ENCODE measurements at regions not wholly inside any gene's neighbourhood (a gene's known extent, or its start where the extent isn't known, plus 50 kb on each side); places are given as distances from the start of the nearest gene placed in this dataset.

GRCh38 chr12:66800046-66800445 is 121.2 kb upstream of the GRIP1 start:
- TF ChIP-seq CTCF (IDR thresholded peaks at IDR 0.05), result no peak
- H3K27ac ChIP-seq, result no peak overlapping the region
- no peak for DNase-seq (ENCODE audit: low spot score)
- H3K4me3 ChIP-seq, result no peak overlapping the region

- Histone ChIP-seq H3K4me3 (no peak overlapping the region), H3K27ac (no peak overlapping the region)
- DNase-seq (ENCODE audit: low spot score), result no peak
- TF ChIP-seq CTCF (IDR thresholded peaks at IDR 0.05), result no peak
Observed at GRCh38 chr12:66803930-66804329, 125.1 kb upstream of the GRIP1 start.

GRCh38 chr12:66804563-66804974 is 125.7 kb upstream of the GRIP1 start:
- Histone ChIP-seq H3K4me3 (no peak overlapping the region), H3K27ac (no peak overlapping the region)
- no peak for TF ChIP-seq CTCF (IDR thresholded peaks at IDR 0.05)
- DNase-seq (ENCODE audit: low spot score), result no peak

- Histone ChIP-seq H3K27ac (no peak overlapping the region), H3K4me3 (no peak overlapping the region)
- no peak for DNase-seq (ENCODE audit: low spot score)
- no peak for TF ChIP-seq CTCF (IDR thresholded peaks at IDR 0.05)
Observed at GRCh38 chr12:66808606-66809005, 129.7 kb upstream of the GRIP1 start.

GRCh38 chr12:66813137-66813892 is 134.4 kb upstream of the GRIP1 start:
- Histone ChIP-seq H3K4me3 (no peak overlapping the region), H3K27ac (no peak overlapping the region)
- TF ChIP-seq CTCF (IDR thresholded peaks at IDR 0.05), result no peak
- DNase-seq (ENCODE audit: low spot score), result no peak

- Histone ChIP-seq H3K4me3 (no peak overlapping the region), H3K27ac (no peak overlapping the region)
- no peak for DNase-seq (ENCODE audit: low spot score)
- no peak for TF ChIP-seq CTCF (IDR thresholded peaks at IDR 0.05)
Observed at GRCh38 chr12:66819587-66819986, 140.7 kb upstream of the GRIP1 start.

GRCh38 chr12:66822961-66823360 is 144.1 kb upstream of the GRIP1 start:
- Histone ChIP-seq H3K27ac (no peak overlapping the region), H3K4me3 (no peak overlapping the region)
- no peak for DNase-seq (ENCODE audit: low spot score)
- no peak for TF ChIP-seq CTCF (IDR thresholded peaks at IDR 0.05)

Measured in coronary artery (tissue), 2 donors.